ENCODE measurements at regions not wholly inside any gene's neighbourhood (a gene's known extent, or its start where the extent isn't known, plus 50 kb on each side); places are given as distances from the start of the nearest gene placed in this dataset.

GRCh38 chr9:82164159-82164558, 175.6 kb downstream of the SPATA31D1 start:
- Histone ChIP-seq H3K27me3 (ENCODE audit: control insufficient read depth in 2 of 2, insufficient read depth in 2 of 2, low read length in 2 of 2) (no peaks in the 10 kb centered on the region), H3K9ac (ENCODE audit: insufficient read depth in 1 of 2, low read depth in 2 of 2, low read length in 2 of 2) (no peak overlapping the region), H4K20me1 (replicated peaks; ENCODE audit: control insufficient read depth, insufficient read depth, low read length) (no peaks in the 10 kb centered on the region), H3K4me1 (replicated peaks in 1 of 2; ENCODE audit: control insufficient read depth in 2 of 2, insufficient read depth in 2 of 2, low read length in 2 of 2) (no peaks in the 10 kb centered on the region), H3K9me3 (replicated peaks; ENCODE audit: control insufficient read depth, insufficient read depth, low read depth, low read length) (no peaks in the 10 kb centered on the region), H3K4me2 (ENCODE audit: insufficient read depth, low read length) (no peak overlapping the region), H3K27ac (ENCODE audit: extremely low read depth, low read depth, low read length) (no peak overlapping the region), H2AFZ (ENCODE audit: low read depth, low read length) (no peak overlapping the region), H3K36me3 (ENCODE audit: control insufficient read depth, insufficient read depth, low read length) (no peaks in the 10 kb centered on the region), H3K9me1 (ENCODE audit: control insufficient read depth, insufficient read depth, low read length) (no peaks in the 10 kb centered on the region), H3K79me2 (ENCODE audit: control insufficient read depth, insufficient read depth, low read length) (no peaks in the 10 kb centered on the region), H3K4me3 (no peak overlapping the region)
- ChIA-PET POLR2A (no interaction called here), CTCF (ENCODE audit: low intra/inter-chr PET ratio) (no interaction called here)
- DNase-seq (ENCODE audit: extremely low read depth in 1 of 4, low spot score in 3 of 4) (no peak), ATAC-seq (no peak), FAIRE-seq (no peak)
- in situ Hi-C loops (cut with MboI), result no loop called here
- intact Hi-C loops (cut with micrococcal nuclease), result no loop called here
- BruUV-seq (replicated peaks), result no TSS peak
- no peak for TF ChIP-seq DLX4 (CRISPR knock-in tag; IDR thresholded peaks at IDR 0.05)
- no peak for TF ChIP-seq ZNF124 (CRISPR knock-in tag; IDR thresholded peaks at IDR 0.05)
- TF ChIP-seq PCBP1 (IDR thresholded peaks at IDR 0.05; ENCODE audit: low read depth, low read length, poor library complexity, severe bottlenecking), result no peak
- no peak for TF ChIP-seq MXD1 (CRISPR knock-in tag; IDR thresholded peaks at IDR 0.05; ENCODE audit: borderline replicate concordance, poor library complexity, severe bottlenecking)
- TF ChIP-seq FOSL1 (tag; conservative IDR thresholded peaks at IDR 0.05), result no peak
- TF ChIP-seq ZNF449 (CRISPR knock-in tag; IDR thresholded peaks at IDR 0.05), result no peak
- TF ChIP-seq ZNF655 (CRISPR knock-in tag; IDR thresholded peaks at IDR 0.05), result no peak
- 0% methylated on average over 2 of the region's 2 CpGs for WGBS (ENCODE audit: insufficient coverage, low coverage, missing lambda C conversion rate)

Data from K562 (cell line).